ENCODE measurements at regions not wholly inside any gene's neighbourhood (a gene's known extent, or its start where the extent isn't known, plus 50 kb on each side); places are given as distances from the start of the nearest gene placed in this dataset.

- ATAC-seq (replicated peaks in 1 of 2) (no peak), DNase-seq (no peak)
- Mint-ChIP-seq H3K36me3 (ENCODE audit: insufficient read depth in 2 of 2) (no peaks in the 10 kb centered on the region), H3K27me3 (ENCODE audit: low read depth) (no peaks in the 10 kb centered on the region), H3K9me3 (peaks cover 9 to 19% of the 10 kb centered on the region in 2 donors), H3K27ac (no peak overlapping the region), H3K4me1 (ENCODE audit: low read depth) (no peaks in the 10 kb centered on the region), H3K4me3 (no peak overlapping the region)
Observed at GRCh38 chr4:19720610-19721009, 531.1 kb upstream of the SLIT2 start.

GRCh38 chr4:19720190-19720589 lies 531.5 kb upstream of the SLIT2 start:
- H3K27me3 Mint-ChIP-seq (ENCODE audit: low read depth): no peaks in the 10 kb centered on the region
- no peaks in the 10 kb centered on the region for H3K4me1 Mint-ChIP-seq (ENCODE audit: low read depth)
- ATAC-seq (replicated peaks in 1 of 2) (no peak), DNase-seq (no peak)
- H3K27ac Mint-ChIP-seq: no peak overlapping the region
- H3K36me3 Mint-ChIP-seq (ENCODE audit: insufficient read depth in 2 of 2): no peaks in the 10 kb centered on the region
- H3K9me3 Mint-ChIP-seq: peaks cover 9 to 19% of the 10 kb centered on the region in 2 donors
- no peak overlapping the region for H3K4me3 Mint-ChIP-seq

GRCh38 chr4:19711871-19712270 lies 539.8 kb upstream of the SLIT2 start:
- ATAC-seq (replicated peaks in 1 of 2) (no peak), DNase-seq (no peak)
- Mint-ChIP-seq H3K4me3 (no peak overlapping the region), H3K9me3 (peaks cover 18 to 22% of the 10 kb centered on the region in 2 donors), H3K27ac (no peak overlapping the region), H3K4me1 (ENCODE audit: low read depth) (no peaks in the 10 kb centered on the region), H3K36me3 (ENCODE audit: insufficient read depth in 2 of 2) (no peaks in the 10 kb centered on the region), H3K27me3 (ENCODE audit: low read depth) (no peaks in the 10 kb centered on the region)

- peaks cover 15 to 20% of the 10 kb centered on the region in 2 donors for H3K9me3 Mint-ChIP-seq
- no peak for DNase-seq
- no peak overlapping the region for H3K27ac Mint-ChIP-seq
- no peaks in the 10 kb centered on the region for H3K36me3 Mint-ChIP-seq (ENCODE audit: insufficient read depth in 2 of 2)
- ATAC-seq (replicated peaks in 1 of 2): no peak
- H3K27me3 Mint-ChIP-seq (ENCODE audit: low read depth): no peaks in the 10 kb centered on the region
- H3K4me1 Mint-ChIP-seq (ENCODE audit: low read depth): no peaks in the 10 kb centered on the region
- no peak overlapping the region for H3K4me3 Mint-ChIP-seq
Observed at GRCh38 chr4:19707876-19708275, 543.8 kb upstream of the SLIT2 start.

GRCh38 chr4:19703391-19703790 lies 548.3 kb upstream of the SLIT2 start:
- Mint-ChIP-seq H3K9me3 (peaks cover 10 to 12% of the 10 kb centered on the region in 2 donors), H3K4me1 (ENCODE audit: low read depth) (no peaks in the 10 kb centered on the region), H3K4me3 (no peak overlapping the region), H3K27me3 (ENCODE audit: low read depth) (no peaks in the 10 kb centered on the region), H3K36me3 (ENCODE audit: insufficient read depth in 2 of 2) (peaks cover 0 to 3% of the 10 kb centered on the region in 2 donors), H3K27ac (no peak overlapping the region)
- no peak for DNase-seq
- ATAC-seq (replicated peaks in 1 of 2): no peak

GRCh38 chr4:19700992-19701391 lies 550.7 kb upstream of the SLIT2 start:
- H3K27ac Mint-ChIP-seq: no peak overlapping the region
- H3K4me3 Mint-ChIP-seq: no peak overlapping the region
- peaks cover 0 to 6% of the 10 kb centered on the region in 2 donors for H3K36me3 Mint-ChIP-seq (ENCODE audit: insufficient read depth in 2 of 2)
- H3K9me3 Mint-ChIP-seq: peaks cover 4 to 17% of the 10 kb centered on the region in 2 donors
- H3K27me3 Mint-ChIP-seq (ENCODE audit: low read depth): no peaks in the 10 kb centered on the region
- no peaks in the 10 kb centered on the region for H3K4me1 Mint-ChIP-seq (ENCODE audit: low read depth)
- ATAC-seq (replicated peaks in 1 of 2) (no peak), DNase-seq (no peak)

- H3K4me3 Mint-ChIP-seq: no peak overlapping the region
- DNase-seq: no peak
- peaks cover 0 to 6% of the 10 kb centered on the region in 2 donors for H3K36me3 Mint-ChIP-seq (ENCODE audit: insufficient read depth in 2 of 2)
- peaks cover 3 to 18% of the 10 kb centered on the region in 2 donors for H3K9me3 Mint-ChIP-seq
- no peak for ATAC-seq (replicated peaks in 1 of 2)
- no peaks in the 10 kb centered on the region for H3K27me3 Mint-ChIP-seq (ENCODE audit: low read depth)
- H3K4me1 Mint-ChIP-seq (ENCODE audit: low read depth): no peaks in the 10 kb centered on the region
- H3K27ac Mint-ChIP-seq: no peak overlapping the region
Observed at GRCh38 chr4:19698961-19699360, 552.7 kb upstream of the SLIT2 start.

GRCh38 chr4:19694812-19695211 lies 556.9 kb upstream of the SLIT2 start:
- no peak for DNase-seq
- Mint-ChIP-seq H3K27me3 (ENCODE audit: low read depth) (no peaks in the 10 kb centered on the region), H3K27ac (no peak overlapping the region), H3K4me3 (no peak overlapping the region), H3K36me3 (ENCODE audit: insufficient read depth in 2 of 2) (peaks cover 0 to 3% of the 10 kb centered on the region in 2 donors), H3K4me1 (ENCODE audit: low read depth) (no peaks in the 10 kb centered on the region), H3K9me3 (peaks cover 7 to 12% of the 10 kb centered on the region in 2 donors)
- no peak for ATAC-seq (replicated peaks in 1 of 2)

GRCh38 chr4:19693936-19694570 lies 557.7 kb upstream of the SLIT2 start:
- Mint-ChIP-seq H3K27ac (no peak overlapping the region), H3K9me3 (peaks cover 7 to 16% of the 10 kb centered on the region in 2 donors), H3K4me1 (ENCODE audit: low read depth) (no peaks in the 10 kb centered on the region), H3K36me3 (ENCODE audit: insufficient read depth in 2 of 2) (peaks cover 0 to 3% of the 10 kb centered on the region in 2 donors), H3K4me3 (no peak overlapping the region), H3K27me3 (ENCODE audit: low read depth) (no peaks in the 10 kb centered on the region)
- ATAC-seq (replicated peaks in 1 of 2): no peak
- no peak for DNase-seq

GRCh38 chr4:19689511-19689910 lies 562.2 kb upstream of the SLIT2 start:
- DNase-seq (no peak), ATAC-seq (replicated peaks in 1 of 2) (no peak)
- H3K4me3 Mint-ChIP-seq: no peak overlapping the region
- H3K27me3 Mint-ChIP-seq (ENCODE audit: low read depth): no peaks in the 10 kb centered on the region
- H3K36me3 Mint-ChIP-seq (ENCODE audit: insufficient read depth in 2 of 2): no peaks in the 10 kb centered on the region
- H3K27ac Mint-ChIP-seq: no peak overlapping the region
- no peaks in the 10 kb centered on the region for H3K4me1 Mint-ChIP-seq (ENCODE audit: low read depth)
- H3K9me3 Mint-ChIP-seq: peaks cover 11 to 15% of the 10 kb centered on the region in 2 donors

GRCh38 chr4:19686456-19686855 lies 565.2 kb upstream of the SLIT2 start:
- no peak overlapping the region for H3K27ac Mint-ChIP-seq
- ATAC-seq (replicated peaks in 1 of 2): no peak
- no peaks in the 10 kb centered on the region for H3K4me1 Mint-ChIP-seq (ENCODE audit: low read depth)

GRCh38 chr4:19684084-19684483 lies 567.6 kb upstream of the SLIT2 start:
- Mint-ChIP-seq H3K4me1 (ENCODE audit: low read depth) (no peaks in the 10 kb centered on the region), H3K9me3 (peaks cover 7 to 14% of the 10 kb centered on the region in 2 donors), H3K36me3 (ENCODE audit: insufficient read depth in 2 of 2) (no peaks in the 10 kb centered on the region), H3K4me3 (no peak overlapping the region), H3K27ac (no peak overlapping the region), H3K27me3 (ENCODE audit: low read depth) (no peaks in the 10 kb centered on the region)
- DNase-seq: no peak
- ATAC-seq (replicated peaks in 1 of 2): no peak

More at GRCh38 chr4:19686456-19686855, 565.2 kb upstream of the SLIT2 start:
- Mint-ChIP-seq H3K9me3 (peaks cover 8 to 16% of the 10 kb centered on the region in 2 donors), H3K36me3 (ENCODE audit: insufficient read depth in 2 of 2) (no peaks in the 10 kb centered on the region), H3K27me3 (ENCODE audit: low read depth) (no peaks in the 10 kb centered on the region), H3K4me3 (no peak overlapping the region)
- DNase-seq: no peak

GRCh38 chr4:19683426-19683825 lies 568.3 kb upstream of the SLIT2 start:
- ATAC-seq (replicated peaks in 1 of 2) (no peak), DNase-seq (no peak)
- H3K4me1 Mint-ChIP-seq (ENCODE audit: low read depth): no peaks in the 10 kb centered on the region
- H3K27ac Mint-ChIP-seq: no peak overlapping the region
- H3K27me3 Mint-ChIP-seq (ENCODE audit: low read depth): no peaks in the 10 kb centered on the region
- H3K4me3 Mint-ChIP-seq: no peak overlapping the region
- H3K9me3 Mint-ChIP-seq: peaks cover 7 to 14% of the 10 kb centered on the region in 2 donors
- H3K36me3 Mint-ChIP-seq (ENCODE audit: insufficient read depth in 2 of 2): no peaks in the 10 kb centered on the region

GRCh38 chr4:19677211-19677610 lies 574.5 kb upstream of the SLIT2 start:
- Mint-ChIP-seq H3K4me3 (no peak overlapping the region), H3K4me1 (ENCODE audit: low read depth) (no peaks in the 10 kb centered on the region), H3K27me3 (ENCODE audit: low read depth) (no peaks in the 10 kb centered on the region), H3K27ac (no peak overlapping the region), H3K36me3 (ENCODE audit: insufficient read depth in 2 of 2) (peaks cover 0 to 2% of the 10 kb centered on the region in 2 donors), H3K9me3 (peaks cover 5 to 13% of the 10 kb centered on the region in 2 donors)
- no peak for DNase-seq
- no peak for ATAC-seq (replicated peaks in 1 of 2)

All from activated T-cell treated with anti-CD3 and anti-CD28 coated beads, Interleukin-2, amount 50 U/mL, for 72 hours (primary cell).